ENCODE measurements at regions not wholly inside any gene's neighbourhood (a gene's known extent, or its start where the extent isn't known, plus 50 kb on each side); places are given as distances from the start of the nearest gene placed in this dataset.

GRCh38 chr6:49255335-49255734 is 207.7 kb downstream of the MMUT start:
- BruUV-seq (replicated peaks): no TSS peak
- Histone ChIP-seq H3K4me2 (no peak overlapping the region), H3F3A (ENCODE audit: insufficient read depth, low read depth) (no peaks in the 10 kb centered on the region), H3K36me3 (ENCODE audit: low read depth) (no peaks in the 10 kb centered on the region), H3K4me3 (no peak overlapping the region), H3K27me3 (ENCODE audit: insufficient read depth, low read depth) (no peaks in the 10 kb centered on the region), H3K27ac (no peak overlapping the region), H3K4me1 (replicated peaks; ENCODE audit: insufficient read depth) (no peaks in the 10 kb centered on the region), H3K9me2 (ENCODE audit: insufficient read depth) (no peaks in the 10 kb centered on the region), H4K20me1 (ENCODE audit: insufficient read depth) (no peaks in the 10 kb centered on the region), H2AFZ (no peak overlapping the region), H3K9me3 (ENCODE audit: insufficient read depth, low read depth) (no peaks in the 10 kb centered on the region; the same call in 1 of the 2 replicates), H3K79me2 (ENCODE audit: low read depth) (no peaks in the 10 kb centered on the region)
- intact Hi-C loops (cut with micrococcal nuclease; ENCODE audit: unreplicated experiment): no loop called here
- ChIA-PET POLR2A (ENCODE audit: unreplicated experiment) (no interaction called here), CTCF (no interaction called here)
- no peak for DNase-seq
- no peak for TF ChIP-seq CTCF (conservative IDR thresholded peaks at IDR 0.05)
- TF ChIP-seq EZH2 (IDR thresholded peaks at IDR 0.05; ENCODE audit: low read depth): no peak

- Histone ChIP-seq H3K79me2 (ENCODE audit: low read depth) (no peaks in the 10 kb centered on the region), H3K4me2 (no peak overlapping the region), H3K9me3 (ENCODE audit: insufficient read depth, low read depth) (no peaks in the 10 kb centered on the region; the same call in 1 of the 2 replicates), H3F3A (ENCODE audit: insufficient read depth, low read depth) (no peaks in the 10 kb centered on the region), H3K36me3 (ENCODE audit: low read depth) (no peaks in the 10 kb centered on the region), H3K4me1 (replicated peaks; ENCODE audit: insufficient read depth) (no peaks in the 10 kb centered on the region), H2AFZ (no peak overlapping the region), H3K27ac (no peak overlapping the region), H4K20me1 (ENCODE audit: insufficient read depth) (no peaks in the 10 kb centered on the region), H3K4me3 (no peak overlapping the region), H3K27me3 (ENCODE audit: insufficient read depth, low read depth) (no peaks in the 10 kb centered on the region), H3K9me2 (ENCODE audit: insufficient read depth) (no peaks in the 10 kb centered on the region)
- TF ChIP-seq CTCF (conservative IDR thresholded peaks at IDR 0.05) (no peak), EZH2 (IDR thresholded peaks at IDR 0.05; ENCODE audit: low read depth) (no peak)
- no peak for DNase-seq
- ChIA-PET POLR2A (ENCODE audit: unreplicated experiment) (no interaction called here), CTCF (no interaction called here)
- intact Hi-C loops (cut with micrococcal nuclease; ENCODE audit: unreplicated experiment): no loop called here
- no TSS peak for BruUV-seq (replicated peaks)
Observed at GRCh38 chr6:49252901-49253300, 210.2 kb downstream of the MMUT start.

GRCh38 chr6:49233483-49233882 is 229.6 kb downstream of the MMUT start:
- no peak overlapping the region for H3K4me2 ChIP-seq
- 0 out of 2 replicates have a peak, but pooled peaks cover 4% of the 10 kb centered on the region for H3K9me3 ChIP-seq (ENCODE audit: insufficient read depth, low read depth)
- no peaks in the 10 kb centered on the region for H3K36me3 ChIP-seq (ENCODE audit: low read depth)
- no peak for DNase-seq
- TF ChIP-seq EZH2 (IDR thresholded peaks at IDR 0.05; ENCODE audit: low read depth) (no peak), CTCF (conservative IDR thresholded peaks at IDR 0.05) (no peak)
- H3K79me2 ChIP-seq (ENCODE audit: low read depth): no peaks in the 10 kb centered on the region
- no peak overlapping the region for H2AFZ ChIP-seq
- H3F3A ChIP-seq (ENCODE audit: insufficient read depth, low read depth): no peaks in the 10 kb centered on the region
- CTCF ChIA-PET: interaction anchor here (0.6 kb wide), 1 partner anchor 896 kb away, joined by 3 read pairs; no protein-coding TSS in a partner anchor
- no TSS peak for BruUV-seq (replicated peaks)
- no peak overlapping the region for H3K27ac ChIP-seq
- POLR2A ChIA-PET (ENCODE audit: unreplicated experiment): no interaction called here
- H4K20me1 ChIP-seq (ENCODE audit: insufficient read depth): no peaks in the 10 kb centered on the region
- no peaks in the 10 kb centered on the region for H3K4me1 ChIP-seq (replicated peaks; ENCODE audit: insufficient read depth)
- no peak overlapping the region for H3K4me3 ChIP-seq
- no peaks in the 10 kb centered on the region for H3K27me3 ChIP-seq (ENCODE audit: insufficient read depth, low read depth)
- H3K9me2 ChIP-seq (ENCODE audit: insufficient read depth): no peaks in the 10 kb centered on the region; the same call in 1 of the 2 replicates
- intact Hi-C loops (cut with micrococcal nuclease; ENCODE audit: unreplicated experiment): no loop called here

All from PC-9 (cell line).